ENCODE measurements at regions not wholly inside any gene's neighbourhood (a gene's known extent, or its start where the extent isn't known, plus 50 kb on each side); places are given as distances from the start of the nearest gene placed in this dataset.
A peak's percentile ranks its signal among the peaks of the same experiment; 100 is the strongest.

- Histone ChIP-seq H3K79me1 (ENCODE audit: insufficient read depth, low read depth, low read length, poor library complexity, severe bottlenecking) (no peaks in the 10 kb centered on the region), H3K9ac (ENCODE audit: extremely low read depth, insufficient read length, low read length) (no peak overlapping the region), H3K79me2 (ENCODE audit: insufficient read depth, low read length) (no peaks in the 10 kb centered on the region), H3K27ac (ENCODE audit: insufficient read length, low read depth, low read length) (no peak overlapping the region), H3K23me2 (ENCODE audit: insufficient read length, low read depth, low read length, poor library complexity, severe bottlenecking) (no peaks in the 10 kb centered on the region), H3K56ac (ENCODE audit: insufficient read length, low read depth, low read length) (no peak overlapping the region), H2BK20ac (ENCODE audit: low read depth, low read length, poor library complexity, severe bottlenecking) (no peak overlapping the region), H3K14ac (ENCODE audit: insufficient read depth, low read length) (no peak overlapping the region), H2BK15ac (ENCODE audit: low read depth, low read length) (no peak overlapping the region), H4K8ac (replicated peaks; ENCODE audit: insufficient read length, low read depth, low read length) (no peak overlapping the region), H3K18ac (ENCODE audit: insufficient read length, low read depth, low read length) (no peak overlapping the region), H2BK12ac (ENCODE audit: insufficient read length, low read depth, low read length) (no peak overlapping the region), H3K4me1 (ENCODE audit: insufficient read depth, low read length) (no peaks in the 10 kb centered on the region), H4K5ac (ENCODE audit: insufficient read length, low read depth, low read length) (no peak overlapping the region), H3T11ph (ENCODE audit: low read length) (no peak overlapping the region), H4K91ac (ENCODE audit: insufficient read length, low read depth, low read length) (no peak overlapping the region), H2AFZ (ENCODE audit: low read length) (no peak overlapping the region), H3K4ac (ENCODE audit: low read depth, low read length) (no peak overlapping the region), H2BK5ac (ENCODE audit: insufficient read length, low read length) (no peak overlapping the region), H2AK5ac (ENCODE audit: insufficient read length, low read length) (no peak overlapping the region), H4K20me1 (ENCODE audit: control insufficient read depth, insufficient read depth, insufficient read length) (no peaks in the 10 kb centered on the region), H3K9me3 (ENCODE audit: control insufficient read depth, low read depth, low read length) (no peaks in the 10 kb centered on the region), H3K27me3 (ENCODE audit: insufficient read depth, low read length) (peaks cover 100% of the 10 kb centered on the region), H3K4me2 (ENCODE audit: insufficient read depth, insufficient read length, low read length) (no peak overlapping the region), H2BK120ac (ENCODE audit: low read depth, low read length, poor library complexity, severe bottlenecking) (no peak overlapping the region), H3K23ac (ENCODE audit: insufficient read length, low read depth, low read length) (no peak overlapping the region)
- Mint-ChIP-seq H3K27ac (no peak overlapping the region), H3K36me3 (ENCODE audit: insufficient read depth in 1 of 3, low read depth in 3 of 3) (no peaks in the 10 kb centered on the region), H3K9me3 (peaks cover 2 to 30% of the 10 kb centered on the region in 2 experiments; a peak in 4 of 5 replicates), H3K4me1 (peaks cover 22 to 54% of the 10 kb centered on the region in 2 experiments), H3K4me3 (peak overlapping the region in 1 of 2 experiments; percentile 50; a peak in 1 of 5 replicates), H3K27me3 (ENCODE audit: low read depth) (peaks cover 99% of the 10 kb centered on the region)
- peak; percentile 62 for DNase-seq
- TF ChIP-seq CTCF (conservative IDR thresholded peaks at IDR 0.05): no peak
- WGBS (ENCODE audit: extremely low coverage, insufficient read length, low lambda C conversion rate): no CpG with 5 or more reads among the region's 16 CpGs
Observed at GRCh38 chr7:155375337-155376277, 77.9 kb downstream of the INSIG1 start.

Measured in H9 (cell line).